BJ (cell line): ENCODE measurements at regions not wholly inside any gene's neighbourhood (a gene's known extent, or its start where the extent isn't known, plus 50 kb on each side); places are given as distances from the start of the nearest gene placed in this dataset.

Experiments
- CTCF ChIA-PET: fragments of 350-600 bp; formaldehyde crosslinking; extraction: SDS; loops from one replicate; lab custom pipeline; 2021; ENCODE audit warnings: antibody characterized with exemption, inconsistent platforms; lab: Yijun Ruan, JAX
- POLR2A ChIA-PET: fragments of 300-600 bp; sonication (Branson Sonifier 250); formaldehyde crosslinking; extraction: SDS; loops from one replicate; lab custom pipeline; 2021; ENCODE audit warnings: antibody characterized with exemption; lab: Charles Lee
- DNase-seq: peaks from one replicate; pipeline ENCODE4 v3.0.0-alpha.2; 2011; ENCODE audit warnings: low read depth
- H3K27me3 ChIP-seq: 2 replicates; pipeline ENCODE4 v1.6.0; 2011; ENCODE audit warnings: low read length; ENCODE audit not compliant: control insufficient read depth, insufficient read depth
- H3K36me3 ChIP-seq: 2 replicates; pipeline ENCODE4 v1.5.1; 2011; ENCODE audit warnings: low read length; ENCODE audit not compliant: control insufficient read depth, insufficient read depth
- H3K4me3 ChIP-seq: 2 replicates; pipeline ENCODE4 v1.5.1; 2011; ENCODE audit warnings: low read depth, mild to moderate bottlenecking, control low read depth, low read length
- TF ChIP-seq, protein P1 (sequence below): IDR thresholded peaks from 2 replicates; pipeline ENCODE4 v1.5.1; 2011; ENCODE audit warnings: low read depth, mild to moderate bottlenecking, control low read depth, inconsistent platforms, low read length, moderate library complexity; ENCODE audit not compliant: insufficient read depth

DNA sequence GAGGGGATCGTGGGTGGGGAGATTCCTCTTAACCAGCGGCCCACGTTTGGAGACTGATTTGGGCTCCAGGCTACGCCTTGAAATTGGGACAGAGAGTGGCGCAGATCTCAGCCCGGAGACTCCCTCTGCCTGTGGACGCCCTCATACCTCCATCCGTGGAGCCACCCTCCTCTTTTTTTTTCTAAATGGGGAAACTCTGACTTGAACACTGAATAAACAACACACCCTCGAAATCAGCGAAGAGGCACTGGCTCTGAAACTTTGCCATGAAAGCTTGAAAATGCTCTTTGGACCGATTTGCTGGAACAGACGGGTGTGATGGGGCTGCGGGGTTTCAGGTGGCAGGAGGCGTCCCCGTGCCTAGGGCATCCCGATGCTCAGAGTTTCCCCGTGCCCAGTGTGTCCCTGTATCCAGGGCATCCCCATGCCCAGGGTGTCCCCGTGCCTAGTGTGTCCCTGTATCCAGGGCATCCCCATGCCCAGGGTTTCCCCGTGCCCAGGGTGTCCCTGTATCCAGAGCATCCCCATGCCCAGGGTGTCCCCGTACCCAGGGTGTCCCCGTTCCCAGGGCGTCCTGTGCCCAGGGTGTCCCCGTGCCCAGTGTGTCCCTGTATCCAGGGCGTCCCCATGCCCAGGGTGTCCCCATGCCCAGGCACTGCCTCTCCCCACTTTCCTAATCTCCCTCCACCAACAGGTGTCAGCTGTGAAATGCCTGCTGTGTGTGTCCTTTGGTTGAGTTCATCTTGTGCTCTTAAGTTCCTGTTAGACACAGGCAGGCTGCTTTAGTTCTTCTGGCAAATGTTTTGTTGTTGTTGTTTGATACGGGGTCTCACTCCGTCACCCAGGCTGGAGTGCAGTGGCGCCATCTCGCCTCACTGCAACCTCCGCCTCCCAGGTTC, 187.0 kb downstream of the SEC14L1 start:
- H3K36me3 ChIP-seq: peaks cover 2% of the 10 kb centered on the region
- H3K27me3 ChIP-seq: no peaks in the 10 kb centered on the region
- no peak overlapping the region for H3K4me3 ChIP-seq
- no peak for DNase-seq
- TF ChIP-seq, protein P1, sequence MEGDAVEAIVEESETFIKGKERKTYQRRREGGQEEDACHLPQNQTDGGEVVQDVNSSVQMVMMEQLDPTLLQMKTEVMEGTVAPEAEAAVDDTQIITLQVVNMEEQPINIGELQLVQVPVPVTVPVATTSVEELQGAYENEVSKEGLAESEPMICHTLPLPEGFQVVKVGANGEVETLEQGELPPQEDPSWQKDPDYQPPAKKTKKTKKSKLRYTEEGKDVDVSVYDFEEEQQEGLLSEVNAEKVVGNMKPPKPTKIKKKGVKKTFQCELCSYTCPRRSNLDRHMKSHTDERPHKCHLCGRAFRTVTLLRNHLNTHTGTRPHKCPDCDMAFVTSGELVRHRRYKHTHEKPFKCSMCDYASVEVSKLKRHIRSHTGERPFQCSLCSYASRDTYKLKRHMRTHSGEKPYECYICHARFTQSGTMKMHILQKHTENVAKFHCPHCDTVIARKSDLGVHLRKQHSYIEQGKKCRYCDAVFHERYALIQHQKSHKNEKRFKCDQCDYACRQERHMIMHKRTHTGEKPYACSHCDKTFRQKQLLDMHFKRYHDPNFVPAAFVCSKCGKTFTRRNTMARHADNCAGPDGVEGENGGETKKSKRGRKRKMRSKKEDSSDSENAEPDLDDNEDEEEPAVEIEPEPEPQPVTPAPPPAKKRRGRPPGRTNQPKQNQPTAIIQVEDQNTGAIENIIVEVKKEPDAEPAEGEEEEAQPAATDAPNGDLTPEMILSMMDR: no peak
- ChIA-PET CTCF (interaction anchor here (1.5 to 6.7 kb wide), 3 partner anchors 48 to 167 kb away, joined by 3 to 40 read pairs (median 4); no protein-coding TSS in a partner anchor), POLR2A (no interaction called here)

DNA sequence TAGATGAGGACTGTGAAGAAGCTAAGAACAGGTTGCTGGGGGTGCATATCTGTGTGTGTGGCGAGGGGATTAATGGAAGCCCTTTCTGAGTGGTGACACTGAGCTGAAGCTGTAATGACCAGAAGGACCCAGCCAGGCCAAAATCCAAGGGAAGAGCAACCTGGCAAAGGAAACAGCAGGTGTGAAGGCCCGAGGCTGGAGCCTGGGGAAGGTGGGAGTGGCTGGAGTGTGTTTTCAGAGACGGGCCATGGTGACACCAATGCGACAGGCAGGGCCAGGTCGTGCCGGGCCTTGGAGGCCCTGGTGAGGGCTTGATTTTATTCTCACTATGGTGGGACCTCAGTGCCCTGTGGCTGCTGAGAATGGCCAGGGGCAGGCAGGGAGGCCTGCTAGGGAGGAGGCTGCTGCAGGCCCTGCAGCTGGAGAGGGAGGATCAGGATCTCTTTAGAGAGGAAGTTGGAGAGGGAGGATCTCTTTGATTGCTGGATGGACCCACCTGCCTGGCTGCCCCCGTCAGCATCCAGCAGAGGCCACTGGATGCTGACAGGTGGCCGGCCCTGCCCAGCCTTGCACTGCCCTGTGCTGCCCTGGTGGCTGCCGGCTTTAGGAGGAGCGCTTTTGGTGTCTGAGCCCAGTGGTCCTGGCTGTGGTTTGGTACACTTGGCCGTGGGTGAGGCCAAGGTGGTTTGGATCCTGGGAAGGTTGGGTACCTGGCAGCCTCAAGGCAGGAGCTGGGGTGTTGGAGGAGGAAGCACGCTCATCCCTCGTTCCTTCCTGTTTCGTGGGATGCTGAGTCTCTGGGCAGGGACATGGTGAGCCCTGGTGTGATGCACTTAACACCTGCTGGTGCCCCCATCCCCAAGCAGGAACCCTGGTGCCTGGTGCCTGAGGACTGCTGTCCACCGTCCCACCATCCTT, 188.3 kb downstream of the SEC14L1 start:
- no peak overlapping the region for H3K4me3 ChIP-seq
- H3K27me3 ChIP-seq: no peaks in the 10 kb centered on the region
- POLR2A ChIA-PET: no interaction called here
- no peak for DNase-seq
- TF ChIP-seq, protein P1: no peak
- CTCF ChIA-PET: interaction anchor here (0.6 to 6.7 kb wide), 5 partner anchors 17 to 166 kb away, joined by 3 to 40 read pairs (median 28); no protein-coding TSS in a partner anchor
- peaks cover 2% of the 10 kb centered on the region for H3K36me3 ChIP-seq

DNA sequence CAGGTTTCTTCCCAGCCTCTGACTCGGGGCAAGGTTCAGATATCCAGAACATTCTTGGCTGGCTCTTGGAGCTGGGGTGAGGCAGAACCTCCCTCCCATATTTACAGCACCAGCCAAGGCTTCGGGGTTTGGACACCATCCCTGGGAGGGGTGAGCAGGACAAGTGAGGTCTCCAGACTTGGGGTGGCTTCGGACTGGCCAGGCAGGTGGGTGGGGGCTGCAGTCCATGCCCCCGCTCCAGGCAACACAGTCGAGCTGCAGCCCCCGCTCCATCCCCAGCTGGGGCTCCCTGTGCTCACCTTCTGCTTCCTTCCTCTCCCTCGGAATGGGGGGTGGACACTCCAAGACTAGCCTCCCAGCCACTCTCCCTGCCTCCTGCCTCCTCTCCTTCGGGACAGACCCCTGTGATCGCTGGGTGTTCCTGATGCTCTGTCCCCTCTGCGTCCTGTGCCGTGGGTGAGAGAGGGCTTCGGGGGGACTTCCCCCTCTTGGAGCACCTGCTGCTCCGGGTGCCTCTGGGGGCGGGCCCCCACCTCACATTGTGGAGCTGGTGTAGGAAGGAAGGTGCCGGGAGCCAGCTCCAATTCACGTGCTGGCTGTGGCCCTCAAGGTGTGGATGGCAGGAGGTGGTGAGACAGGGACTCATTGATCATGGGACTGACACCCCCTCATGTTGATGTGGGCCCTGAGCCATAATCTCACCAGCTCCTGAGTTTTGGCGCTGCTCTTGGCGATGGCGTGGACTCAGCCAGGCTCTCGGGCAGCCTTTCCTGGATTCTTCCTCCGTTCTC, 189.2 kb downstream of the SEC14L1 start:
- no peaks in the 10 kb centered on the region for H3K27me3 ChIP-seq
- CTCF ChIA-PET: interaction anchor here (0.6 to 6.7 kb wide), 17 partner anchors 15 to 665 kb away, joined by 3 to 40 read pairs (median 5); no protein-coding TSS in a partner anchor
- no peak for DNase-seq
- H3K36me3 ChIP-seq: peaks cover 2% of the 10 kb centered on the region
- H3K4me3 ChIP-seq: no peak overlapping the region
- POLR2A ChIA-PET: no interaction called here
- TF ChIP-seq, protein P1: no peak

DNA sequence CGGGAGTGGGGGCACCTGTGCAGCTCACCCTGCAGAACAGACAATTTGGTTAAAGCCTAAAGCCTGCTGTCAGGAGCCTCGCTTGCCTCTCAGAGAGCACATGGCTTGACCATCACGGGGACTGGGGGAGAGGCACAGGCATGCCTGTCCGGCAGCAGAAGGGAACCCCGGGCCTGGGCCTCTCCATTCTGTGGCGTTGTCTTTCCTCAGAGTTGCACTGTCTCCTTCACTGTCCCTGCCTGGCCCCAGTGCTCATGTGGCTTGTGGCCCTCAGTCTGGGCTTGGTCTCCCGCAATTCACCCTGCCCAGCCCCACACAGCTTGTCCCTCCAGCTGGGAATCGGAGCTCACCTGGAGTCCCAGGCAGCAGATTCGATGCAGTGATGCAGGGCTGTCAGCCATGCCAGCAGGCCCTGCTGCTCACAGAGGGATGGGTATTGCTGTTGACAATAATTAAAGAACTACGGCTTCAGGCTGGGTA, 189.9 kb downstream of the SEC14L1 start:
- POLR2A ChIA-PET: no interaction called here
- CTCF ChIA-PET: interaction anchor here (0.8 to 6.7 kb wide), 27 partner anchors 15 to 664 kb away, joined by 3 to 40 read pairs (median 5); no protein-coding TSS in a partner anchor
- TF ChIP-seq, protein P1: no peak
- Histone ChIP-seq H3K36me3 (peaks cover 2% of the 10 kb centered on the region), H3K4me3 (no peak overlapping the region), H3K27me3 (no peaks in the 10 kb centered on the region)
- no peak for DNase-seq
